NT2/D1 (cell line): ENCODE measurements at regions not wholly inside any gene's neighbourhood (a gene's known extent, or its start where the extent isn't known, plus 50 kb on each side); places are given as distances from the start of the nearest gene placed in this dataset.

Experiments used
- SUZ12 ChIP-seq: IDR thresholded peaks from 2 replicates; pipeline ENCODE4 v1.6.1; 2011; ENCODE audit not compliant: insufficient read length, insufficient read depth; ENCODE audit errors: extremely low read depth
- ZNF274 ChIP-seq: IDR thresholded peaks from 2 replicates; pipeline ENCODE4 v1.6.1; 2011; ENCODE audit warnings: mild to moderate bottlenecking, low read depth, low read length

- TF ChIP-seq ZNF274: no peak
- no peak for TF ChIP-seq SUZ12
These were observed 619.8 kb upstream of the LCORL start for GRCh38 chr4:18641334-18641733.
